RCC 7860 (cell line): ENCODE measurements at regions not wholly inside any gene's neighbourhood (a gene's known extent, or its start where the extent isn't known, plus 50 kb on each side); places are given as distances from the start of the nearest gene placed in this dataset.

Experiments used
- DNase-seq: peaks from one replicate; pipeline ENCODE4 v3.0.0-alpha.2; 2015; ENCODE audit warnings: low spot score
- FAIRE-seq: peaks from 2 replicates; lab custom pipeline; 2012; peaks lifted over from hg19 to GRCh38; lab: Jason Lieb, UNC

- FAIRE-seq (peak; percentile 91), DNase-seq (peak; percentile 81)
Observed at GRCh38 chr13:106182404-106182803, 353.1 kb downstream of the EFNB2 start.

DNA sequence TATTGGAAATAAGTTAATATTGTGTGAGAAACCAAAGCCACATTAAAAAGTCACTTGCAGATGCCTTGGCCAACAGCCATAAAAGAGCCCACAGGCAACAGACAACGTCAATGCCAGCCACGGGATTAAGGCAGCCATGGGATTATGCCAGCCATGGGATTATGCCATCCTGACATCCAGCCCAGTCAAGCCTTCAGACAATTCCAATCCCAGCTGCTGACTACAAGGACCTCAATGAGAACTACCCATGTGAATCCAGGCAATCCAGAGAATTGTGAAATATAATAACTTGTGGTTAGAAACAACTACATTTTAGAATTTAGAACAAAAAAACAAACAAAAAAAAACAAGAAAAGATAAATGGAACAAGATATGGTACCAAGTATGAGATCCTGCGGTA, 356.6 kb downstream of the EFNB2 start:
- no peak for FAIRE-seq

DNA sequence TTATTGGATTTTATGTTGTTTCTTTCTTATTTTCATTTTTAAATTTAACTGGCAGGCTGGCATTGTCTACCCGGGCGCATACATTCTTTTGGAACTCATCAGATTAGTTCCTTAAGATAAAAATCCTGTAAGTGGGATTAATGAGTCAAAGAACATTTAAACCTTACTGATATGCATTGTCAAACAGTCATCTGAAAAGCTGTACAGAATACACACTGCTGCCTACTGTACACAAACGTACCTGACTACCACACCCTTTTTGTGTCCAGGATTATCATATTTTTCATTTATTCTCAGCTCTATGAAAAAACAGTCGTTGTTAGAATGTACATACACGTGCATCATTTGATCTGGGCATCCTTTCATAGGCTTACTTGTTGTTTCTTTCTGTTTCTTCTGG, 358.3 kb downstream of the EFNB2 start:
- FAIRE-seq (no peak), DNase-seq (no peak)

More for the DNA sequence above, 356.6 kb downstream of the EFNB2 start:
- no peak for DNase-seq

DNA sequence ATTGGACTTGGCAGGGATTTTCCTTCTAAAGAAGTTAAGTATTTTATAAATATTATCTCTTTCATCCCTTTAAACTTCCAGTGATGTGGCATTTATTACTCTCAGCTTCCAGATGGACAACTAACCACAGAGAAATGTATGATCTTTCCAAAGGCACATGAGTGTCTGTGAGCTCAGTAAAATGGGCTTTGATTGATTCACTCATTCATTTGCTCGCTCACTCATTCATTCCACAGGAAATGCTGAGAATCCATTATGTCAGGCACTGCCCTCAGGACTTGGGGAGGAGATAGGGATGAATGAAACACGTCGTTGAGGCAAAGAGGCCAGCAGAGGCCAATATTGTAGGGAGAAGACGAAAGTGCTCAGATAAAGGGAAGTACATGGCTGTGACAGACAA, 359.3 kb downstream of the EFNB2 start:
- no peak for DNase-seq
- no peak for FAIRE-seq

DNA sequence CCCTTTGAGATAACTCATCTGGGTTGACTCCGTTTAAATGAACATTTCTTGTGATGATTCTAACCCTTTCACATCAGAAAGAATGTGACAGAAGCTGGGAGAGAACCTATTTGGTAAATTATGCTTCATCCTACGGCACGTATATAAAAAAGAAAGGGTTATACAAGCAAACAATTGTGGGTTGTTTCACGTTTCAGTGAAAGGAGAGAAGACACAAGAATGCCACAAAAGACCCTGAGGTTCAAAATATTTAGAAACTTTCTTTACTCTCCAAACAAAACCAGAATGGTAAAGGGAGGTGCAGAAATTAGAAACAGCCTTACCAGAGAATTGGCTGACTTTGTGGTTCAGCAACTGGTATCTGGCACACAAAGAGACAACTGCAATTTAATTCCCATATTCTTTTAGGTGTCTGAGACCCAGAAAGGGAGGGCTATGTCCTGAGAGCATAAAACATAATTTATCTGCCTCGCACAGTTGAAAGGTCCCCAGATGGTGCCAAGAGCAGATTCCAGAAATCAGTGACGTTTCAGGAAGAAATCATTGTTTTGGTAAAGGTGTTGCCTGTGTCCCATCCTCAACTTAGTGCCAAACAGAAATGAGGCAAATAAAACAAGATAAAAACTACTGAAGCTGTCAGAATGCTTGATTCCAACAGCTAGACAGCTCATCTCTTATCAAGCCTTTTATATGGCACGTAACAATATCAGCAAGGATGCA, 361.4 kb downstream of the EFNB2 start:
- FAIRE-seq (no peak), DNase-seq (no peak)

- no peak for FAIRE-seq
- DNase-seq = peak; percentile 29
Observed at GRCh38 chr13:106173346-106173745, 362.1 kb downstream of the EFNB2 start.

- no peak for DNase-seq
- no peak for FAIRE-seq
Observed at GRCh38 chr13:106172176-106172905, 363.1 kb downstream of the EFNB2 start.

GRCh38 chr13:106163426-106163825, 372.0 kb downstream of the EFNB2 start:
- no peak for FAIRE-seq

DNA sequence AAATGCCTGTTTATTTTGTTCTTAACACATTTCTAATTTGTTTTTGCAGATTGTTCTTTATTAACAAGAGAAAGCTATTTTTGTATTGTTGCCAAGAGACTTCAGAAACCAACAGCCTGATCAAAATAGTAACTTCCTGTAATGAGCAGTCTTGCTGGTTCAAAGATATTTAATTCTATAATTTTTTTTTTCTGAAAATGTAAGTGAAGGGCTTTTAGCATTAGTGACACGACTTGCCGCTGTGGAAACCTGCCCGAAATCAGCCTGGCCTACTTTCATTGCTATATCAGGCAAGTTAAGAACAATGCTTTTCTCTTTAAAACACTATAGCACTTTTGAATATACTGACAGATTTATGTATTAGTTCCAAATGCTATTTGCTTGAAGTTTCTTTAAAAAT, 374.3 kb downstream of the EFNB2 start:
- no peak for DNase-seq
- no peak for FAIRE-seq

More at GRCh38 chr13:106163426-106163825, 372.0 kb downstream of the EFNB2 start:
- DNase-seq = no peak

GRCh38 chr13:106159295-106160195, 375.9 kb downstream of the EFNB2 start:
- FAIRE-seq (no peak), DNase-seq (no peak)

GRCh38 chr13:106156468-106156867, 379.0 kb downstream of the EFNB2 start:
- DNase-seq = peak; percentile 96
- FAIRE-seq = peak; percentile 92

GRCh38 chr13:106155411-106155810, 380.1 kb downstream of the EFNB2 start:
- FAIRE-seq (peak; percentile 48), DNase-seq (peak; percentile 65)

GRCh38 chr13:106153876-106154275, 381.6 kb downstream of the EFNB2 start:
- no peak for FAIRE-seq
- DNase-seq = no peak

GRCh38 chr13:106153041-106153440, 382.4 kb downstream of the EFNB2 start:
- FAIRE-seq = no peak
- no peak for DNase-seq

DNA sequence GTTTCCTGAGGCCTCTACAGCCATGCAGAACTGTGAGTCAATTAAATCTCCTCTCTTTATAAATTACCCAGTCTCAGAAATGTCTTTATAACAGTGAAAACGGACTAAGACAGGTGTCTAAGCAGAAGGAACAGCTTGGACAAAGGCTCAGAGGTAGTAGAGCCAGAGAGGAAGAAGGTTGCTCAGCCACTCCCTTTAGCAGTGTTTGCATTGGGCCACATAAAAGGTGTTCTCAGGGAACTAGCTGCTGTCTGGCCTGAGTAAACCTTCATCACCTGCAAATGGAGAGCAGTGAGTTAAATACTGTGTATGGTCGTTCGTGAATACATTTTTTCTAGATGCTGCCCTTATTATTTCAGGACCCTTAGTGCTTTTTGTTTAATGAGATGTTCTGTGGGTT, 383.4 kb downstream of the EFNB2 start:
- no peak for DNase-seq
- no peak for FAIRE-seq

DNA sequence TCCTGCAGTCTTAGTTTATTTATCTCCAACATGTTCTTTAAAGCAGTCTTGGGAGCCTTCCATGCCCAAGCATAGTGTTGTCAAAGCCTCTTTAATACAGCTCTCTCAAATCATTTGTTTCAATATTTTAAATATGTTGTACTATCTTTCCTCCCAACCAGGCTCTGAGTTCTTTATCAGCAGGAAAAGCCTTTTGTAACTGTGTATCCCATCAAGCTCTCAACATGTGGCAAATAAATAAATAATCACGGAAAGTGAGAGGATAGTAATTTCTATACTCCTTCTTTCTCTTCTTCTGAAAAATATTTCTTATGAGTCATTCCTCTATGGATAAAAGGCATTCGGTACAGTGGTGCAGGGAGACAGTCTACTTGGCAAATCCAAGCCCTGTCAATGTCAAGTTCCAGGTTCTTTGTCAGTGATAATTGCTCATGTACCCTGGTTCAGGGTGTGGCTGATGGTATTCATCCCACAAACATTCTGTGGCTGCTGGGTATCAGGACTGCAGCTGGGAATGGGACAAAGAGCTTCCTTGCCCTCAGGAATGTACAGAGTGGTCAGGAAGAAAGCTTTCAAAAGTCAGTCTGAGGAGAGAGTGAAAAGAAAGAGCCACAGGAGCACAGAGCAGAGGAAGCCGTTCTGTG, 384.3 kb downstream of the EFNB2 start:
- FAIRE-seq (peak; percentile 94), DNase-seq (peak; percentile 95)

DNA sequence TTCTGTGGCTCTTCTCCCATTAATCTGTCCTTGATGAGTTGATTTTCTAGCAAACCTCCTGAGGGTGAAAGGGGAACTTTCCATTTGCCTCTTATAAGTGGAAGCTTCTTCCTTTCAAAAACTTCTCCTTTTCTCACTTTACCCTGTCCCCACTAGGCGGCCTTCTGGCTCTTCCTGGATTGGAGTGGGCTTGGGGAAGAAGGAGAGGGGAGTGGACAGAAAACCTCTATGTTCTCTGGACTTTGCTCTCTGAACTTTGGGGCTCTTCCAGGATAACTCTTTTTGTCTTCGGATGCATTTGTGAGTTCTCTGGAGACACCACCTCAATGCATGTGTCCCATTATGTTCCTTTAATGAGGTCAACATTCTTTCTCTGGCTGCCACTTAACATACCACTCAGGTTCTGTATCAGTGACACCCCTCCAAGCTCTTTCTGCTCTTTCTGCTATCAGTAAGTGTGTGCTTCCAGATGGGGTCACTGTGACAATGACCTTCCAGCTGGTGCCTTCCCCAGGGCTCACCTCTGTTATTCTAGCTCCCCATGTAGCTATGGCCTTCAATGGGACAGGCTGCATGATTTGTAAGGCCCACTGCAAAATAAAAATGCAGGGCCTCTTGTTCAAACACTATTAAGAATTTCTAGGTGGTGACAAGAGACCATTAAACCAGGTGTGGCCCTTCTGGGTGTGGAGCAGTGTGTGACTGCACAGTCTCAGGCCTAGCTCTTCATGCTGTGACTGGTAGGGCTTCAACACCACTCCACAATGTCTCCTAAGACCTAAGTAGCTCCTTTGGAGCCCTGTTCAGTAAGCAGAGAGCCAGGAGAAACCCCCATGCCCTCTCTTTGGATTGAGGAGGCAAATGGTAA, 389.2 kb downstream of the EFNB2 start:
- no peak for DNase-seq

GRCh38 chr13:106145070-106145469, 390.4 kb downstream of the EFNB2 start:
- DNase-seq = no peak
- FAIRE-seq = no peak

More for the DNA sequence above, 389.2 kb downstream of the EFNB2 start:
- FAIRE-seq = no peak

DNA sequence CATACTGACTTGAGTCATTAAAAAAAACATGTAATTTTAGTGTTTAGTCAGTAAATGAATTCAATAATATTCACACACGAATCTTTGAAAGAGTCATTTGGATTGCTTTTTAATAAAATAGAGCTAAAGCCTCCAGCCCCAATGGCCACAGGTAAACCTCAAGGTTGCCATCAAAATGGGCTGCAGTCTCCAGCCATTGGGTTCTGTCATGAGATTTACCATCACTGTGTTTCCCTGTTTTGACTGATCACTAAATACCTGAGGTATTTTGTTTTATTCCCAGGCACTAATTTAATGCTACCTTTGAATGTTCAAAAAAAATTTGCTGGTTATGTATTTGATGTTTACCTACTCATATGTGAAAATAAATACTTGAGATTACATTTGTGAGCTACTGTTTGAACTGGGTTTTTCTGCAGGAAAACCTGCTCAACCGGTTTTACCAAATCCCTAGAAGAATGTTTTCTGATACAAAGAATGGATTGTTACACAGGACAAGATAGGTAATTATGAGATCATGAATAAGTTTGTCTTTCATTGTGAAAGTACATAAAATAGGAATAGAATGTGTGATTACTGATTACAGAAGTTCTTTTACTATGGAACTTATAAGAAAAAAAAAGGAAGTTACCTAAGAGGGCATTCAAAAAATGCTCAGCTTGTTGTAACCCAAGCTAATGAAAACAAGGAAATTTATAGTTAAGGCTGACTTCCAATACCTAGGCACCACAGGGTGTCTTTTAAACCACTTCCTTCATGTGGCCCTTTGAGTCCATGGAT, 391.3 kb downstream of the EFNB2 start:
- FAIRE-seq (no peak), DNase-seq (no peak)
